ENCODE measurements at regions not wholly inside any gene's neighbourhood (a gene's known extent, or its start where the extent isn't known, plus 50 kb on each side); places are given as distances from the start of the nearest gene placed in this dataset.

GRCh38 chr3:157844800-157845565 lies 261.2 kb downstream of the SHOX2 start:
- TF ChIP-seq RARB (CRISPR knock-in tag; IDR thresholded peaks at IDR 0.05) = no peak
- no peak for TF ChIP-seq ZNF8 (CRISPR knock-in tag; IDR thresholded peaks at IDR 0.05)
- TF ChIP-seq ESRRG (CRISPR knock-in tag; IDR thresholded peaks at IDR 0.05) = no peak
- TF ChIP-seq SNAI2 (CRISPR knock-in tag; IDR thresholded peaks at IDR 0.05) = no peak
- no peak for TF ChIP-seq ZNF70 (CRISPR knock-in tag; IDR thresholded peaks at IDR 0.05)
- TF ChIP-seq, protein P1, sequence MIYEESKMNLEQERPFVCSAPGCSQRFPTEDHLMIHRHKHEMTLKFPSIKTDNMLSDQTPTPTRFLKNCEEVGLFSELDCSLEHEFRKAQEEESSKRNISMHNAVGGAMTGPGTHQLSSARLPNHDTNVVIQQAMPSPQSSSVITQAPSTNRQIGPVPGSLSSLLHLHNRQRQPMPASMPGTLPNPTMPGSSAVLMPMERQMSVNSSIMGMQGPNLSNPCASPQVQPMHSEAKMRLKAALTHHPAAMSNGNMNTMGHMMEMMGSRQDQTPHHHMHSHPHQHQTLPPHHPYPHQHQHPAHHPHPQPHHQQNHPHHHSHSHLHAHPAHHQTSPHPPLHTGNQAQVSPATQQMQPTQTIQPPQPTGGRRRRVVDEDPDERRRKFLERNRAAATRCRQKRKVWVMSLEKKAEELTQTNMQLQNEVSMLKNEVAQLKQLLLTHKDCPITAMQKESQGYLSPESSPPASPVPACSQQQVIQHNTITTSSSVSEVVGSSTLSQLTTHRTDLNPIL (CRISPR knock-in tag; IDR thresholded peaks at IDR 0.05; ENCODE audit: low read depth) = no peak
- TF ChIP-seq ZFP30 (CRISPR knock-in tag; IDR thresholded peaks at IDR 0.05) = no peak
- TF ChIP-seq PATZ1 (CRISPR knock-in tag; IDR thresholded peaks at IDR 0.05; ENCODE audit: borderline replicate concordance) = no peak
- no peak for TF ChIP-seq OSR1 (CRISPR knock-in tag; IDR thresholded peaks at IDR 0.05)
- TF ChIP-seq PPARA (CRISPR knock-in tag; IDR thresholded peaks at IDR 0.05; ENCODE audit: borderline replicate concordance) = no peak
- TF ChIP-seq ZFP3 (CRISPR knock-in tag; IDR thresholded peaks at IDR 0.05) = no peak
